ENCODE measurements at regions not wholly inside any gene's neighbourhood (a gene's known extent, or its start where the extent isn't known, plus 50 kb on each side); places are given as distances from the start of the nearest gene placed in this dataset.
A peak's percentile ranks its signal among the peaks of the same experiment; 100 is the strongest.

DNA sequence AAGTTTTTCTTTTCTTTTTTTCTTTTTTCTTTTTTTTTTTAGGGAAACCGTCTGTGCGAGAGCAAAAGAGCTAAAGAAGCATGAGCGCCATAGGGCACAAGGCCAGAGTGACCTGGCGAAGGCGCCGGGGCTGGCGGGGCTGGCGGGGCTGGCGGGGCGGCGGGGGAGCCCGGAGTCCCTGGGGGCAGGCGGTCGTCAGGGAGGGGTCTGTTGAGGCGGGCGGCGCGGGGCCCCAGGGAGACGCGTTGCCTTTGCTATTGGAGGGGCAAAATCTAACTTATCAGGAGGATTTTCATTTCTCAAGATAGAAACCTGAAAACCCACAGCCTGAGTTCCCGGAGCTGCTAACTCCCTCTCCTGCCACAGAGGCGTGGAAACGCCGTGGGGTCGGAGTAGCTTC, 135.6 kb upstream of the SMAD1 start:
- no peak for DNase-seq (ENCODE audit: low read depth)

DNA sequence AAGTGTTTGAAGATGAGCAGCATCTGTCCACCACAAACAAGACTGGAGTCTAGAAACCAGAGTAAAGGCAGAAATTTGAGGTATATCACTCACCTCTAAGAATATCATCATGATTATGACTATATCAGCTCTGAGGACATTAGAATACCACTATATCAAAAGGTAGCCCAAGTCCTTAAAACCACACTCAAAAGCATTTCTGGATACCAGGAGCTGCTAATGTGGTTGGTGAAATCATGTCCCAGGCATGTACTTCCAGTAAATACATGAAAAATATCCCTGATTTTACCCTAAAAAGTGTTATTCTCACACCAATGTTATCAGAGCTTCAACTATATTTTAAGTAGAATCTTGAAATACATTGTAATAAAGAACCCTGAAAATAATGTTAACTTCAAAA, 136.3 kb upstream of the SMAD1 start:
- peak; percentile 35 for DNase-seq (ENCODE audit: low read depth)

DNA sequence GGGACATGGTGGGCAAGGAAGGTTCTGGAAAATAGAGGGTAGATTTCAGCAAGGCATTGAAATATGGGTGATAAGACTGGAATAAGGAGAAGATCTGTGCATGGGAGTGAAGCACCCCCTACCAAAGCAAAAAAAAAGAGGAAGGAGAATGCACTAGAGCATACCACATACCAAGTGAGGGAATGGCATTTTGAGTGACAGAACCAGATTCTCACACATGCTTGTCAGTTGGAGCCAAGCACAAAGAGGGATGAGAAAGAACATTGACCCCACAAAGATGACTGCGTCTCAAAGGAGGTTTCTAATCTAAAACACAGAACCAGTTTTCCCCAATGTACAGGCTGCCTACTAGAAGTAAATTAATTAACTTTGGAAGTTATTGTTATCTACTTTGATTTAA, 140.3 kb upstream of the SMAD1 start:
- no peak for DNase-seq (ENCODE audit: low read depth)

DNA sequence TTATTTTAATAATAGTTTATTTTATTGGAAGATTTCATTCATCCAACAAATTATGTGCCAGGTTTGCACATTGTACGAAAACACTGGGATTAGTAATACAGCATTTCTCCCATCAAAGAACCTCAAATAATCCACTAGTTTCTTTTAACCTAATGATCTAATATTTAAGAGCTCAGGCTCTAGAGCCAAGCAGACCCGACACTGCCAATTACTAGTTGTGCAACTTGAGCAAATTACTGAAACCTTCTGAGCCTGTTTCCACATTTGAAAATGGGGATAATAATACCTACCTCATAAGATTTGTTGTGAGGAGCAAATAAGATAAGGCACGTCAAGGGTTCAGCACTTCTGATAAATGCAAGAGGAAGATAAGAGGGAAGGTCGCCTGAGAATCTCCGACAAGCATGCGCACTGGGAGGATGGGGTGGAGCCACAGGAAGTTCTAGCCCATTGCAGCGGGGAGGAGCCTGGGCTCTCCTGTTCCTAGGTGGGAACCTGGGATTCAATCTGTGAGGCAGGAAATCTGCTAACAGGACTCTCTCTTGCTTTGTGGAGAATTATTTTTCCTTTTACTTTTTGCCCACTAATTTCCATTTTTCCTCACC, 141.5 kb upstream of the SMAD1 start:
- no peak for DNase-seq (ENCODE audit: low read depth)

DNA sequence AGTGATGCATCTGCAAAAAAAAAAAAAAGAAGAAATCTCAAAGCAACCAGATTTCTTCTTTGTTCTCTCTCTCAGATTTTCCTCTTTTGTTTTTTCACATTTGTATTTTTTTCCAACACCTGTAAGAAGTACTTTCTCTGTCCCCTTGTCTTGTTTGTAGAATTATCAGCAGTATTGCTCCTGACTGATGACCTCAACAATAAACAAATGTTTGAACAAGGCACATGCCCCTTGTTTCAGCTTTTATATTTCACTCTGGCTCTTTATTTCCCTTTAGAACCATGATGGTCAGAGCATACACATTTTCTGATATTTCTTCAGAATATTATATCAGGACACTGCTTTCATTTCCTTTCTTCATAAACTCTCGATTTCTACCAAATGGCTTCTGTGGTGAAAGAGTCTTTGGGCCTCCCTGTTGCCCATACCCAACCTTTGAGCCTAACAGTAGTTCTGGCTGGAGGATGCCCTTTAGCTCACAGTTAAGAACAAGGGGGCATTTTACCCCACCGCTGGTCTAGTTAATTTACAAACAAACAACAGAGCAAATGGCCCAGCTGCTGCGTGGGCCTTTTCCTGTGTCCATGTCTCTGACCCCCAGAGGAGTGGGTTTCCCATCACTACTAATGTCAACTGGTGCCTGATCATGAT, 142.5 kb upstream of the SMAD1 start:
- no peak for DNase-seq (ENCODE audit: low read depth)

DNA sequence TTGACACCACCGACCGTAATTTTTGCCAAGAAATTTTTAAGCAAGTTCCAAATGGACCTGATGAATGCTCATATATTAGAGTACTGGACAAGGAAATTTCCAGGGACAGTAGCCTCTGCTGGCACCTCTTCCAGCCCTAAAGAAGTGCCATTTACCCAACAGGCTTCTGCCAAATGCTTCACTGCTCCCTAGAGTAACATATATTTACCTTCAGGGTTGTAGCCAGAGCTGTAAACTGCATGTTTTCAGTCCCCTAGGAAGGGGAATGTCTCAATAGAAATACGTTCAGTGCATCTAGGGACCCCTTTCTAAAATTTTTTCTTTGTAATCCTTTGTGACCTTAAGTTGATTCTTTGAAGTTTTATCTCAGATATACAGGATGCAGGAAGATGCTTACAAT, 143.1 kb upstream of the SMAD1 start:
- no peak for DNase-seq (ENCODE audit: low read depth)

DNA sequence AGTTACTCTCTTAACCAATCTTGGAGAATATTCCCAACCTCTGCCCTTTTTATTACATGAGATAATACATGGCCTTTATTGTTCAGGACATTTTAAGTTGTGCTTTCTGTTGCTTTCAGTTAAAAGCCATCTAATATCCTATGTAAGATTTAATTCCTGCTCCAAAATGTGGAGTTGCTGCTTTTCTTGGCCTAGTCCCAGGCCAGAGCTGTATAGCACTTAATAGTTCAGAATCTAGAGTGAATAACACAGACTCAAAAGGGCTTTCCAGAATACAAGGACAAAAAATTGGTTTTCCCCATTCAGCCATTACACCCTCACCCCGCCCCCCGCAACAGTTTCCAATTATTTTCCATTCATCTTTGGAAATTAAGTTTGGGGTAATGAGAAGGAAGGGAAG, 144.3 kb upstream of the SMAD1 start:
- no peak for DNase-seq (ENCODE audit: low read depth)

DNA sequence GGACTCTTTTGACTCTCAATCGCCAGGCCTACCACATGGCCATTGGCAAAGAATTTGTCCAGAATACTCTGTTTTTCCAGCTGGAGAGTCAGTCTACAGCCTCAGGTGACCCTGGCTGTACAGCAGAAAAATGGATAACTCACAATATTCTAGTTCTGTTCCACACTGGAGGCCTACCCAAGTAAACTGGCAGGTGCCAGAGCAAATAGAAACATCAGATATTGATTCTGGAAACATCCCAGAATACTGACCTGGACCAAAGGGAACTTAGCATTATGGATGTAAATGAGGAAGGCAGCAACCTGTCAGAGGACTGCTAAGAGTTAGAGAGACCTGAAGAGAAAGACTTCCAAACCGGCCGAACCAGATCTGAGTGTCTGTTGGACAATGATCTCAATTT, 147.9 kb upstream of the SMAD1 start:
- no peak for DNase-seq (ENCODE audit: low read depth)

DNA sequence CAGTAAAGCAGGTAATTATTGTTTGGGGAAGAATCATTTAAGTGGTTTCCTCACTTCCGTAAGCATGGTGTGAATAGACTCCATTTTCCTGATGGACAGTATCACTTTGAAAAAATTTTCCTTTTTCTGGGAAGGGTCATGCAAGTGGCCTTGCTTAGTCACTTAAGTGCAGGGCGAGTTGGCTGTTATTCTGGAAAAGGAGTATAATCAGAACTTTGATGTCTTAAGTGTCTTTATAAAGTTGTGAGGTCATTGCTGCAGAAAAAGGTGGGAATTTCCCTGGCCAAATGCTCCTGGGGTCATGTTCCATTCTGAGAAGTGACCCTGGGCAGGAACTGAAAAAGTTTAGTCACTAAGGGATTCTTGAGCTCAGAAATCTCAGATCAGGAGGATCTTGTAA, 146.1 kb upstream of the OTUD4 start:
- DNase-seq (ENCODE audit: low read depth), result no peak

DNA sequence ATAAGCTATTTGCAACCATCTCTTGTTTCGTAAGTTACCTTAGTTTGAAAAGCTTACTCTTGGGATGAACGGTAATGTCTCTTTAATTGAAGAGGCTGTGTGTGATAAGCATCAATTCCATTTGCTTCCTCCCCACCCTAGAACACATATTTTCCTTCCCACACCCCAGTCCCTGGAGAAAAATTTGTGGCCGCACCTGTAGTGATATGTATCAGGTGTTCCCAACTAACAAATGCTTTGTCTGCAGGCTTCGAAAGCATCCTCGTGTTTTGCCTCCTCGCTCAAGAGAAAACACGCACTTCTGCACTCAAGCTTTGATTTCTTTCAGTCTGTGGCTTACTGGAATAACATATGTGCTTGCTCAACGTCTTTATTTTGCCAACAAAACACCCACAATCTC, 143.8 kb upstream of the OTUD4 start:
- DNase-seq (ENCODE audit: low read depth), result no peak

DNA sequence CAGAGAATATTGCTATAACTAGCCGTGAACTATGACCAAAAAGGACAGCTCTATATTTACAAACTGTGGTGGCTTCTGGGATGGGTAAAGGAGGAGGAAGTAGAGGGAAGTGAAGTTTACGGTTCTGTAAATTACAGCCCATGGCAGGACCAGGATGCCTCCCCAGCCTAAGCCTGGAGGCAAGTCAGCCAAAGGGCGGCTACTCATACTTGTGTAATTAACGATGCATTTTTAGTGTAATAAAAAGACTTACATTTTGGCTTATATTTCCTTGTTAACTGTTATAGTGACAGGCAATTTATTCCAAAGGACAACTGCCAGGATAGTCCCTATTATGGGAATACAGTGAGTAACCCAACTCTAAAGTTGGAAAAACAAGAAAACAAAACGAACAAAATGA, 139.9 kb upstream of the OTUD4 start:
- no peak for DNase-seq (ENCODE audit: low read depth)

DNA sequence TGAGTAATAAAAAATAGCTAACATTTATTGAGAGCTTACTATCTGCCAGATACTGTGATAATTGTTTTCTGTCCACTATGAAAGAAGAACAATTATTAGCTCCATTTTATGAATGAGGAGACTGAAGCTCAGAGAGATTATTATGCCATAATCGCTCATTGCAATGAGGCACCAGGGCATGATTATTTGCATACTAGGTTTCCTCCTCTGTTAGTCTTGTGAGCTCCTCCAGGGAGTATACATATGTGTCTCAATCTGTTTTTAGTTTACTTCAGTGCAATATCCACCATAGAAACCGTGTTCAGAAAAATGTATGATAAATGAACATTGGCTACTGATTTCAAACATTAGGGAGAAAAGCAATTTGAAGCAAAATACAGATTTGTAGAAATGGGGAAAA, 139.4 kb upstream of the OTUD4 start:
- DNase-seq (ENCODE audit: low read depth), result no peak

DNA sequence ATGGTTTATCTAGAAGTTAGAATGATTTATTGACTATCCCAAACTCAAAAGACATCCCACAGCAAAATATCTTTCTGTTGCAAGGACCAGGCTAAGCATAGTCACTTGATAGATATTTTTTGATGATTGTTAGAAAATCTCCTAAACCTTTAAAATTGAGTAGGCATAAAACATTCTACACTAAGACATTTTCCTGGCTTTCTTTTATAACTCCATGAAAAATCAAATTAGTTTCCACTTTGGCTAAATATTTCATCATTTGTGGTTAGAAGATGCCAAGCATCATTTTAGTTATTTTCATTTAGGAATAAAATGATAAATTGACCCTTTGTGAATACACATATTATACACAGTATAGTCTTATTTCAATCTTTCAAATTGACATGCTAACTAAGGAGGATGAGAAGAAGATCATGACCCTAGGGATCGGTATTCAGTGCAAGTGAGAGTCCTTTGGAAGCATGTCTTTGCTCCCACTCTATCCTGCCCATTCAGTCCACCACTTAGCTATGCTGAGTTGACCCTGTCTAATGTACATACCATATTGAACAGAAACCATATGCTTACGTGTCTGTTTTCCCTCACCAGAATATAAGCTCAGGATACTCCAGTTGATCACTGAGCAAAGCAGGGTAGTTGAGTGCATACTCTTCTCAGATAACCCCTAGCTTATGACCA, 136.6 kb upstream of the OTUD4 start:
- no peak for DNase-seq (ENCODE audit: low read depth)

DNA sequence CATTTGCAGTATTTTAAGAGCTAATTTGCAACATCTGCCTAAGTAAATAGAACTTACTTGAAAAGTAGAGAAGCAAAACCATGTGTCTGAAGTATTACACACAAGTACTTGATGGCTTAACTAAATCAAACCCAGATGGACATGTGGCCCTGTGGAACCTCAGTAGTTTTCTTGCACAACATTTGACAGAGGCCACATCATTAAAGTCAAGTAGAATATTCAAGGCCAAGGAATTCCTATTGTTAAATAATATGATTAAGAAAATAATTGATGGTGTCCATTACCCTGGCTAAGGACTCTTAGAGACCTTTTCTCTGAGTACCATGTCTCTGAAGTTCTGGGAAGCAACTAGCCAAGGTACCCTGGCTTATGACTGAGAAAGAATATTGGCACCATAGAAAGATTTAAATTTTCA, 135.4 kb upstream of the OTUD4 start:
- no peak for DNase-seq (ENCODE audit: low read depth)

DNA sequence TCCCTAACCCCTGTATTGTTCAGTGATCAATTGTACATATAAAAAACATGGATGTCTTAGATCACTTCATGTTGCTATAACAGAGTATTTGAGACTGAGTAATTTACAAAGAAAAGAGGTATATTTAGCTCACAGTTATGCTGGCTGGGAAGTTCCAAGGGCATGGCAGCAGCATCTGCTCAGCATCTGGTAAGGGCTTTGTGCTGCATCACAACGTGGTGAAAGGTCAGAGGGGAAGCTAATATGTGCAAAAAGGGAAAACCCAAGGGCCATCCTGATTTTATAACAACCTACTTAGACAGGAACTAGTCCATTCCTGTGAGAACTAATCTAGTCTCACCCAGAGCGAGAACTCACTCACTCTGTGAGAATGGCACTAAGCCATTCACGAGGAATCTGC, 128.2 kb upstream of the OTUD4 start:
- DNase-seq (ENCODE audit: low read depth), result no peak

DNA sequence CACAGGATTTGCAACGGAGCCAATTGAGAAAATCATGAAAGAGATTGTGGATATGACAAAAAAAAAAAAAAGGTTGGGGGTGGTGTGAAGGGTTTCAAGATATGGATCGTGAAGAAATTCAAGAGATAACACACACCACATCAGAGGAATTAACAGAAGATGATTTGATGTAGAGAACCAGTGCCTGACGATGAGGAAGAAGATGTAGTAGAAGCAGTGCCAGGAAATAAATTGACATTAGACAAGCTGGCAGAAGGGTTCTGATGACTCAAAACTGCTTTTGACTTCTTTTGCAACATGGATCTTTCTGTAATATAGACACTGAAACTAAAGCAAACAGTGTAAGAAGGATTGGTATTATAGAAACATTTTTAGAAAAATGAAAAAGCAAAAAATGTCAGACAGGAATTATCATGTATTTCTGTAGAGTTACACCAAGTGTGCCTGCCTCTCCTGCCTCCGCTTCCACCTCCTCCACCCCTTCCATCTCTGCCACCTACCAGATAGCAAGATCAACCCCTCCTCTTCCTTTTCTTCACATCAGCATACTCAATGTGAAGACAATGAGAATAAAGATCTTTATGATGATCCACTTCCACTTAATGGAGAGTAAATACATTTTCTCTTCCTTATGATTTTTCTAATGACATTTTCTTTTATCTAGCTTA, 127.5 kb upstream of the OTUD4 start:
- no peak for DNase-seq (ENCODE audit: low read depth)

DNA sequence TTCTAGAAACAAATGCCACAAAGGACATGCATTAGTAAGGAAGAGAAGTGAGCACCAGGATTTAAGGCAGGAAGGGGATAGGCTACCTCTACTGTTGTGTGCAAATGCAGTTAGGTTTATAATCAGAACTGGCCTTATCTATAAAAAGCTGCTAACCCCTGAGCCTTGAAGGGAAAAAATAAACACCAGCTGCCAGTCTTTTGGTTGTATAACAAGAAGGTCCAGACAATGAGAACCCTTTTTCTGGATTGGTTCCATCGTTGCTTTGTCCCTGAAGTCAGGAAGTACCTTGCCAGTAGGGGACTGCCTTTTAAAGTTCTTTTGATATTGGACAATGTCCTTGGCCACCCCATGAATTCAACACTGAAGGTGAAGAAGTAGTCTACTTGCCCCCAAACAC, 126.7 kb upstream of the OTUD4 start:
- DNase-seq (ENCODE audit: low read depth), result no peak

DNA sequence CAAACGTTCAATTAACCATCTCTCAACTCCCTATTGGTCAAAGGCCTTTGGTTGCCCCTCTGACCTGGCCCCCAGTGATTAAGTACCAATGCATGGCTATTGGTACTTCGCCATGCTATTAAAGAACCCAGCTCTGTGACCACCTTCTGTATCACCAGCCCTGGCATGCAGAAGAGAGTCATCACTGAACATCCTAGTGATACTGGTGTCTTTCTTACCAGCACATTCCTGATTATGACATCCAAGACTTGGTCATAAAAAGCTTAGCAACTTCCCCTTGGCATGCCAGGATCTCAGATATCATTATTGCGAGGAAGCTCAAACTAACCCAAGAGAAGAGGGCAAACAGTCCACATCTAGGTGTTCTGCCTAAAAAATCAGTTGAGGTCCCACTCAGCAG, 122.3 kb upstream of the OTUD4 start:
- no peak for DNase-seq (ENCODE audit: low read depth)

DNA sequence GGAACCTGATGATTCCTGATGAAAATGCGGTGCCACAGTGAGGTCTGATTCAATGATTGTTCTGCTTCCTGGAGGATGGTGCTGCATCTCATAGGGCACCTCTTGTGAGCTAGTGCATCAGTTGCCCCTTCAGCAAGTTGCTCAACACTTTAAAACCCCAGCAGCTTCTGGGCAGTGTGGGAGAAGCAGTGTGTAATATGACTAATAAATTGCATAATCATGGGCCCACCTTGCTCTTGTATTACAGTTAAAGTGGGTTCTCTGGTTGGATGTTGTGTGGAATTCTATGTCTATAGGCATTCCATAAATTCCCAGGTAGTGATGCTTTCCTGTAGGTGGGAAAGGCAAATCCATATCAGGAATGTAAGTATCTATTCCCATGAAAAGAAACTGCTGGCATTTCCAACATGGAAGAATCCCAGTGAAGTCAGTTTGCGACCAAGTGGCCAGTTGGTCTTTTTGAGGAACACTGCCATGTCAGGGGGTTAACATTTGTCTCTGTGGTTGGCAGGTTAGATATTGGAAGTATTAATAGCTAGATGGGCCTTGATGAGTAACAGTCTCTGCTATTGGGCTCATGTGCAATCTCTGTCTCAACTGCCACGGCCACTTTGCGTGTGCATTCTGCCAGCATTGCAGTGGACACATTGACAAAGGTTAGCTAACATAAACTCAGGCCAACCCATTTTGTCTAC, 121.1 kb upstream of the OTUD4 start:
- DNase-seq (ENCODE audit: low read depth), result no peak

DNA sequence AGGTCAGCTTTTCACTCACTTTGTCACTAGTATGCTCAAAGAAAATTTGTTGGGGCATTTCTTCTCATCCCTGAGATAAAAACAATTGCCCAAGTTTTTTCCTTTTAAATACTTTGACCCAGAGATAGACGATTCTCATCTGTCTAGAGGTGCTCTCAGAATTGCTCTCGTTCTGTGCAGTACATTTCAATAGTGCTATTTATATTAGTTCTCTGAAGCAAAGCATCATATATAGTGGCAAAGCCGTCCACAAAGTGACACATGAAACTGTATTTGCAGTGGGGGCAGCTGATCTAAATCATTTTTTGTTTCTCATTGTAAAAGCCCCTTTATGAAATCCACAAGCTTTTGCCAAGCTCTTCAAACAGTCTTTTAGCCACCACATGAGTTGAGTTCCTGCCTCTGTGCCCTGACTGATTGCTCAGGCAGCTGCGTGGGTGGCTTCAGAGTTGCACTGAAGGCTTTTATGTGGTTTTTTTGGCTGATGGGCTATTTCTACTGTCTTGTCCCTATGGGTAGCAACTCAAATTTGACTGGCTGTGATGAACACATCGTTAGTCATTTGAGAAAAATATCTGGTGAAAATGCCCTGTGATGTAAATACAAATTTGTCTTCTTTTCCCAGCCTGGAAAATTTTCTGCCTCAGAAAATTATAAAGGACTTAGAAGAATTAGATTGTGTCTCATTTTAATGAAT, 119.1 kb upstream of the OTUD4 start:
- DNase-seq (ENCODE audit: low read depth), result peak; percentile 76

DNA sequence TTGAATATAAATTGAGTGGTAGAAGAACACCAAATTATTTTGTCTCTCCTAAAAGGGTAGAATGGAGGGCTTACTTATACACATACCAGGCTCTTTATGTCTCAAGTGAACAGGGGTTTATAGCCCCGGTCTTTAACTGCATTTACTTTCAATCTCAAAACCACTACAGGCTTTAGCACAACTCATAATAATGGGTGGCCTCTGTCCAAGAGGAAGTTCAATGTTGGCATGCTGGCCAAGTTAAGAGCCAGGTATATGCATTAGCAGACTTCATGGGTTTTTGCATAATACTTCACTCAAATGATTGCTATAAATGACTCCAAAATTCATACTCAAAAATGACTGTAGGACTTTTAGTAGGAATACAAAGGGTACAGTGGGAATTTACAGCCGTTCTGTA, 118.5 kb upstream of the OTUD4 start:
- DNase-seq (ENCODE audit: low read depth), result no peak

DNA sequence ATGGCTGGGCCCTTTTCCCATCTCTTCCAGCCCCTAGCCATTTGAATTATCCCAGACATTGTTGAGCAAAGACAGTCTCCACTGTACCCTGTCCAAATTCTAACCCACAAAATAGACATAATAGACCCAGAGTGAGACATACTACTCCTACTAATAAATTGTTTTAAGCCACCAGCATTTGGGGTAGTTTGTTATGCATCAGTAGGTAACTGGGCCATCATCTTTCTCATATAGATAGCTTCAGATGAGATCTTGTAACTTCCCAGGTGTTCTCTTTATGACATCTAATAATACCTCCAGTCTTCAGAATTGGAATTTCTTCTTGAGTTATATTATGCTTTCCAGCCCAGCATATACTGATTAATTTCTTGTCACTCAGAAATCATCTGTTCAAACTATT, 117.2 kb upstream of the OTUD4 start:
- no peak for DNase-seq (ENCODE audit: low read depth)

All from non-pigmented ciliary epithelial cell (primary cell).